Adrenal gland (tissue), 5 donors: ENCODE measurements at regions not wholly inside any gene's neighbourhood (a gene's known extent, or its start where the extent isn't known, plus 50 kb on each side); places are given as distances from the start of the nearest gene placed in this dataset.
"Not testable (repeated sequence)": the region's sequence is repeated elsewhere in the genome, so short reads cannot be mapped to it uniquely, and the experiment has no call there.

Experiments used
- POLR2A ChIP-seq, 2 donors: fragments of 450-650 bp; IDR thresholded peaks; one replicate each; pipeline ENCODE4 v1.6.1; 2017; ENCODE audit warnings: antibody characterized with exemption in 2 of 2, mild to moderate bottlenecking in 2 of 2, moderate library complexity in 1 of 2
- TF ChIP-seq, protein P1 (sequence below), 6 experiments: fragments of 450-650 bp in 4 of 6; fragments of 200-600 bp in 2 of 6; sonication (generic) in 1 of 6; IDR thresholded peaks; 1 replicate in 5 of 6; 2 replicates in 1 of 6; pipeline versions ENCODE4 v1.5.1 to v1.8.0; 2016 to 2021; ENCODE audit warnings: antibody characterized with exemption in 6 of 6, mild to moderate bottlenecking in 2 of 6, moderate library complexity in 1 of 6
- donor health status: DM: no; HTN: no; CAD: no.

DNA sequence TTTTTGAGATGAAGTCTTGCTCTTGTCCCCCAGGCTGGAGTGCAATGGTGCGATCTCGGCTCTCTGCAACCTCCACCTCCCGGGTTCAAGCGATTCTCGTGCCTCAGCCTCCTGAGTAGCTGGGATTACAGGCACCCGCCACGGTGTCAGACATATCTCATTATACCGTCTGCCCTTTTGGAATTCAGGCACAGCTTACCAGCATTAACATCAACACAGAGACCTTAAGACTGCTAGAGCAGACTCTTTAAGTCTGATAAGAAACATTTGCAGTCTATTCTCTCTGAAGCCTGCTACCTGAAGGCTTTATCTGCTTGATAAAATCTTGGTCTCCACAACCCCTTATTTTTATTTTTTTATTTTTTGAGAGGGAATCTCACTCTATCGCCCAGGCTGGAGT, 78.7 kb downstream of the SOWAHC start:
- not testable (repeated sequence) for TF ChIP-seq POLR2A (IDR thresholded peaks at IDR 0.05)
- TF ChIP-seq, protein P1, sequence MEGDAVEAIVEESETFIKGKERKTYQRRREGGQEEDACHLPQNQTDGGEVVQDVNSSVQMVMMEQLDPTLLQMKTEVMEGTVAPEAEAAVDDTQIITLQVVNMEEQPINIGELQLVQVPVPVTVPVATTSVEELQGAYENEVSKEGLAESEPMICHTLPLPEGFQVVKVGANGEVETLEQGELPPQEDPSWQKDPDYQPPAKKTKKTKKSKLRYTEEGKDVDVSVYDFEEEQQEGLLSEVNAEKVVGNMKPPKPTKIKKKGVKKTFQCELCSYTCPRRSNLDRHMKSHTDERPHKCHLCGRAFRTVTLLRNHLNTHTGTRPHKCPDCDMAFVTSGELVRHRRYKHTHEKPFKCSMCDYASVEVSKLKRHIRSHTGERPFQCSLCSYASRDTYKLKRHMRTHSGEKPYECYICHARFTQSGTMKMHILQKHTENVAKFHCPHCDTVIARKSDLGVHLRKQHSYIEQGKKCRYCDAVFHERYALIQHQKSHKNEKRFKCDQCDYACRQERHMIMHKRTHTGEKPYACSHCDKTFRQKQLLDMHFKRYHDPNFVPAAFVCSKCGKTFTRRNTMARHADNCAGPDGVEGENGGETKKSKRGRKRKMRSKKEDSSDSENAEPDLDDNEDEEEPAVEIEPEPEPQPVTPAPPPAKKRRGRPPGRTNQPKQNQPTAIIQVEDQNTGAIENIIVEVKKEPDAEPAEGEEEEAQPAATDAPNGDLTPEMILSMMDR (IDR thresholded peaks at IDR 0.05): not testable (repeated sequence)
